HEK293T (cell line): ENCODE measurements at regions not wholly inside any gene's neighbourhood (a gene's known extent, or its start where the extent isn't known, plus 50 kb on each side); places are given as distances from the start of the nearest gene placed in this dataset.

Experiments used
- CTCF ChIA-PET: fragments of 350-600 bp; formaldehyde crosslinking; extraction: SDS; loops from one replicate; lab custom pipeline; 2021; ENCODE audit warnings: antibody characterized with exemption, inconsistent platforms; lab: Yijun Ruan, JAX
- POLR2A ChIA-PET: fragments of 350-600 bp; formaldehyde crosslinking; extraction: SDS; loops from one replicate; lab custom pipeline; 2020; ENCODE audit warnings: antibody characterized with exemption, inconsistent platforms; lab: Yijun Ruan, JAX
- DNase-seq: peaks from one replicate; pipeline ENCODE4 v3.0.0; 2012; ENCODE audit warnings: mixed read lengths; ENCODE audit errors: extremely low spot score
- ARNT ChIP-seq: fragments of 450-650 bp; IDR thresholded peaks from 2 replicates; pipeline ENCODE4 v1.6.1; 2017; ENCODE audit warnings: mild to moderate bottlenecking
- BHLHE40 ChIP-seq: fragments of 450-650 bp; IDR thresholded peaks from 2 replicates; pipeline ENCODE4 v1.6.1; 2016; ENCODE audit warnings: mild to moderate bottlenecking, moderate library complexity, borderline replicate concordance
- CTBP1 ChIP-seq: fragments of 450-650 bp; IDR thresholded peaks from 2 replicates; pipeline ENCODE4 v1.6.1; 2016; ENCODE audit warnings: borderline replicate concordance
- ELF4 ChIP-seq: fragments of 450-650 bp; IDR thresholded peaks from 2 replicates; pipeline ENCODE4 v1.6.1; 2017; ENCODE audit warnings: antibody characterized with exemption
- FOXA1 ChIP-seq: fragments of 450-650 bp; IDR thresholded peaks from 2 replicates; pipeline ENCODE4 v1.6.1; 2016; ENCODE audit warnings: mild to moderate bottlenecking
- FOXK2 ChIP-seq: fragments of 450-650 bp; IDR thresholded peaks from 2 replicates; pipeline ENCODE4 v1.6.1; 2016; ENCODE audit warnings: mild to moderate bottlenecking
- FOXM1 ChIP-seq: fragments of 450-650 bp; IDR thresholded peaks from 2 replicates; pipeline ENCODE4 v1.6.1; 2017; ENCODE audit warnings: mild to moderate bottlenecking, borderline replicate concordance
- HDGF ChIP-seq: fragments of 450-650 bp; IDR thresholded peaks from 2 replicates; pipeline ENCODE4 v1.6.1; 2017; ENCODE audit warnings: antibody characterized with exemption, borderline replicate concordance
- L3MBTL2 ChIP-seq: fragments of 450-650 bp; conservative IDR thresholded peaks from 2 replicates; pipeline ENCODE4 v1.6.1; 2016; ENCODE audit warnings: mild to moderate bottlenecking
- LEF1 ChIP-seq: fragments of 450-650 bp; IDR thresholded peaks from 2 replicates; pipeline ENCODE4 v1.6.1; 2017; ENCODE audit warnings: mild to moderate bottlenecking, borderline replicate concordance
- NFRKB ChIP-seq: fragments of 450-650 bp; IDR thresholded peaks from 2 replicates; pipeline ENCODE4 v1.6.1; 2016; ENCODE audit warnings: mild to moderate bottlenecking, moderate library complexity
- SP1 ChIP-seq: fragments of 450-650 bp; IDR thresholded peaks from 2 replicates; pipeline ENCODE4 v1.6.1; 2017
- SUZ12 ChIP-seq: fragments of 450-650 bp; IDR thresholded peaks from 2 replicates; pipeline ENCODE4 v1.6.1; 2016; ENCODE audit warnings: mild to moderate bottlenecking
- TARDBP ChIP-seq: fragments of 450-650 bp; IDR thresholded peaks from 2 replicates; pipeline ENCODE4 v1.6.1; 2016
- ZNF384 ChIP-seq: fragments of 450-650 bp; IDR thresholded peaks from 2 replicates; pipeline ENCODE4 v1.6.1; 2016
- TF ChIP-seq, protein P1 (sequence below): fragments of 450-650 bp; IDR thresholded peaks from 2 replicates; pipeline ENCODE4 v1.6.1; 2016

- TF ChIP-seq TARDBP (no peak), NFRKB (no peak), HDGF (no peak), ARNT (no peak)
- CTCF ChIA-PET: no interaction called here
Measured at GRCh38 chr17:77609553-77610517, 348.7 kb upstream of the TNRC6C start.

GRCh38 chr17:77610518-77610893, 348.0 kb upstream of the TNRC6C start:
- ChIA-PET POLR2A (no interaction called here), CTCF (no interaction called here)
- no peak for TF ChIP-seq FOXK2
- TF ChIP-seq SUZ12: no peak
- DNase-seq: no peak

More at GRCh38 chr17:77609553-77610517, 348.7 kb upstream of the TNRC6C start:
- no peak for DNase-seq
- POLR2A ChIA-PET: no interaction called here

DNA sequence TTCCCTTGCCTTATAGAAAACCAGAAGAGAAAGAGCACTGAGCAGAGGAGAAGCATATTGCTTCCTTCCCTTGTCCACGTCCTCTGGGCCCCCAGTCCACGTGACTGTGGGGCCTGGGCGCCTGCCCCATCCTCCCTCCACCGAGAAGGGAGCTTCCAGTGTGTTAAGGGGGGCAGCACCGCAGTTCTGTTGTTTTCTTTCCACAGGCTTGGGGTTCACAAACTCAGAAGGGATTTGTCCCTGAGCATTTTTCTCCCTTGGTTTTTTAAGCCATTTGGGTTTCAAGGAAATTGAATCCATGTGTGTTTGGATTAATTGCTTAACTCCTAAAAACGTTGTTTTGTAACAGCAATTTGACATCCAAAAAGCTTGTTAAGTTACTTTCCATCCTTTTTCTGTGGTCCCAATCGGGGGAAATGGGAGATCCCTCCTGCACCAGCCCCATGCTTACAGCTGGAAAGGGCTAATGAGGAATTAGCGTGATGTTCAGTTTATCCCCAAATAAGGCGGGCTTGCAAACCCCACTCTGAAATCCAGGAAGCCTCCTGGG, 347.5 kb upstream of the TNRC6C start:
- ChIA-PET CTCF (no interaction called here), POLR2A (no interaction called here)
- no peak for DNase-seq
- TF ChIP-seq SP1: no peak
- TF ChIP-seq TARDBP: no peak
- no peak for TF ChIP-seq FOXA1
- no peak for TF ChIP-seq ELF4
- TF ChIP-seq LEF1: no peak
- TF ChIP-seq SUZ12: no peak
- TF ChIP-seq CTBP1: no peak
- no peak for TF ChIP-seq BHLHE40
- TF ChIP-seq, protein P1, sequence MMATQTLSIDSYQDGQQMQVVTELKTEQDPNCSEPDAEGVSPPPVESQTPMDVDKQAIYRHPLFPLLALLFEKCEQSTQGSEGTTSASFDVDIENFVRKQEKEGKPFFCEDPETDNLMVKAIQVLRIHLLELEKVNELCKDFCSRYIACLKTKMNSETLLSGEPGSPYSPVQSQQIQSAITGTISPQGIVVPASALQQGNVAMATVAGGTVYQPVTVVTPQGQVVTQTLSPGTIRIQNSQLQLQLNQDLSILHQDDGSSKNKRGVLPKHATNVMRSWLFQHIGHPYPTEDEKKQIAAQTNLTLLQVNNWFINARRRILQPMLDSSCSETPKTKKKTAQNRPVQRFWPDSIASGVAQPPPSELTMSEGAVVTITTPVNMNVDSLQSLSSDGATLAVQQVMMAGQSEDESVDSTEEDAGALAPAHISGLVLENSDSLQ: no peak
- no peak for TF ChIP-seq ZNF384
- TF ChIP-seq HDGF: no peak
- no peak for TF ChIP-seq FOXM1
- TF ChIP-seq ARNT: no peak
- TF ChIP-seq FOXK2: no peak
- no peak for TF ChIP-seq NFRKB
- TF ChIP-seq L3MBTL2: no peak

GRCh38 chr17:77611791-77612502, 346.6 kb upstream of the TNRC6C start:
- ChIA-PET POLR2A (no interaction called here), CTCF (no interaction called here)
- DNase-seq: no peak
- no peak for TF ChIP-seq HDGF
- TF ChIP-seq FOXK2: no peak
- TF ChIP-seq TARDBP: no peak
- TF ChIP-seq, protein P1: no peak
- no peak for TF ChIP-seq LEF1
- TF ChIP-seq BHLHE40: no peak
- no peak for TF ChIP-seq FOXA1
- no peak for TF ChIP-seq ARNT
- no peak for TF ChIP-seq FOXM1
- no peak for TF ChIP-seq NFRKB
- TF ChIP-seq SP1: no peak
- TF ChIP-seq ELF4: no peak

- TF ChIP-seq NFRKB: no peak
- TF ChIP-seq HDGF: no peak
- no peak for TF ChIP-seq CTBP1
- no peak for TF ChIP-seq LEF1
- TF ChIP-seq, protein P1: no peak
- no peak for TF ChIP-seq SP1
- no peak for TF ChIP-seq ARNT
- TF ChIP-seq SUZ12: no peak
- TF ChIP-seq ELF4: no peak
- TF ChIP-seq L3MBTL2: no peak
- no peak for TF ChIP-seq FOXK2
- TF ChIP-seq FOXA1: no peak
- TF ChIP-seq TARDBP: no peak
- no peak for TF ChIP-seq FOXM1
- TF ChIP-seq ZNF384: no peak
- TF ChIP-seq BHLHE40: no peak
- ChIA-PET CTCF (no interaction called here), POLR2A (no interaction called here)
- no peak for DNase-seq
Measured at GRCh38 chr17:77613218-77613617, 345.3 kb upstream of the TNRC6C start.

GRCh38 chr17:77613627-77614026, 344.9 kb upstream of the TNRC6C start:
- ChIA-PET POLR2A (no interaction called here), CTCF (no interaction called here)
- DNase-seq: no peak
- no peak for TF ChIP-seq FOXK2
